KMS-11 (cell line): ENCODE measurements at regions not wholly inside any gene's neighbourhood (a gene's known extent, or its start where the extent isn't known, plus 50 kb on each side); places are given as distances from the start of the nearest gene placed in this dataset.

Experiments used
- H2AFZ ChIP-seq: fragments of 200-600 bp; sonication (generic); 2 replicates; pipeline ENCODE4 v1.6.1; 2016; ENCODE audit warnings: antibody characterized with exemption, mixed run types, low read depth
- H3K27ac ChIP-seq: fragments of 200-600 bp; sonication (generic); 2 replicates; pipeline ENCODE4 v1.6.1; 2016; ENCODE audit warnings: mild to moderate bottlenecking, mixed run types
- H3K27me3 ChIP-seq: fragments of 200-600 bp; sonication (generic); 2 replicates; pipeline ENCODE4 v1.6.1; 2017; ENCODE audit warnings: mild to moderate bottlenecking, low read depth, mixed run types, moderate library complexity; ENCODE audit not compliant: insufficient read depth
- H3K36me3 ChIP-seq: fragments of 200-600 bp; sonication (generic); 2 replicates; pipeline ENCODE4 v1.6.1; 2017; ENCODE audit warnings: mild to moderate bottlenecking, mixed run types; ENCODE audit not compliant: insufficient read depth
- H3K4me1 ChIP-seq: fragments of 200-600 bp; sonication (generic); 2 replicates; pipeline ENCODE4 v1.6.1; 2016; ENCODE audit warnings: mild to moderate bottlenecking, low read depth, mixed run types; ENCODE audit not compliant: poor library complexity, severe bottlenecking
- H3K4me2 ChIP-seq: fragments of 200-600 bp; sonication (generic); 2 replicates; pipeline ENCODE4 v1.7.0; 2016; ENCODE audit warnings: mild to moderate bottlenecking, mixed run types
- H3K4me3 ChIP-seq: fragments of 200-600 bp; sonication (generic); IDR thresholded peaks from 2 replicates; pipeline ENCODE4 v1.6.1; 2017; ENCODE audit warnings: low read depth, low read length, mixed read lengths; ENCODE audit not compliant: insufficient read depth
- H3K79me2 ChIP-seq: fragments of 200-600 bp; sonication (generic); 2 replicates; pipeline ENCODE4 v1.6.1; 2016; ENCODE audit warnings: low read depth, mixed run types; ENCODE audit not compliant: insufficient read depth
- H3K9ac ChIP-seq: fragments of 200-600 bp; sonication (generic); 2 replicates; pipeline ENCODE4 v1.6.1; 2016; ENCODE audit warnings: mild to moderate bottlenecking, mixed run types
- H4K20me1 ChIP-seq: fragments of 200-600 bp; sonication (generic); 2 replicates; pipeline ENCODE4 v1.6.1; 2016; ENCODE audit warnings: mild to moderate bottlenecking, mixed run types; ENCODE audit not compliant: insufficient read depth
- TF ChIP-seq, protein P1 (sequence below): fragments of 200-600 bp; sonication (generic); conservative IDR thresholded peaks from 2 replicates; pipeline ENCODE4 v1.6.1; 2017; ENCODE audit warnings: low read depth, mild to moderate bottlenecking, antibody characterized with exemption, low read length, moderate library complexity, mixed read lengths

DNA sequence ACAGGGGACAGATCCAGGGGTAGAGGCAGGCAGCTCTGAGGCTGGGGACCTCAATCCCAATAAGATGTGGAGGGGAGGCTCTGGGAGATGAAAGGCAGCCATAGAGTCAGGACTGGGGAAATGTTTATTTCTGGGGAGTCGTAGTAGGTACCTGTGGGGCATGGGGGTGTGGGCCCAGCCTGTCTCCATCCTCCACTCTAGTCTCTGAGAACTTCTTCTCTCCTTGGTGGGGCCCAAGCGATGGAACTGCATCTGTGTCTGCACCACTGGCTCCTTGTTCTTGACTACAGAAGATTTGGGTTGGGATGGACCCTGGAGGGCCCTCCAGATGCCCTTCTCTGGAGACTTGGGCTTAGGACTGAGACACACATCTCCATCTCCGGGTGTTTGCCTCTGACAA lies 953.9 kb upstream of the ZNF722 start:
- H3K79me2 ChIP-seq, result no peaks in the 10 kb centered on the region
- H3K4me1 ChIP-seq, result no peaks in the 10 kb centered on the region
- no peak overlapping the region for H3K27ac ChIP-seq
- no peak overlapping the region for H3K9ac ChIP-seq
- H4K20me1 ChIP-seq, result no peaks in the 10 kb centered on the region
- H2AFZ ChIP-seq, result no peak overlapping the region
- no peak overlapping the region for H3K4me3 ChIP-seq
- TF ChIP-seq, protein P1, sequence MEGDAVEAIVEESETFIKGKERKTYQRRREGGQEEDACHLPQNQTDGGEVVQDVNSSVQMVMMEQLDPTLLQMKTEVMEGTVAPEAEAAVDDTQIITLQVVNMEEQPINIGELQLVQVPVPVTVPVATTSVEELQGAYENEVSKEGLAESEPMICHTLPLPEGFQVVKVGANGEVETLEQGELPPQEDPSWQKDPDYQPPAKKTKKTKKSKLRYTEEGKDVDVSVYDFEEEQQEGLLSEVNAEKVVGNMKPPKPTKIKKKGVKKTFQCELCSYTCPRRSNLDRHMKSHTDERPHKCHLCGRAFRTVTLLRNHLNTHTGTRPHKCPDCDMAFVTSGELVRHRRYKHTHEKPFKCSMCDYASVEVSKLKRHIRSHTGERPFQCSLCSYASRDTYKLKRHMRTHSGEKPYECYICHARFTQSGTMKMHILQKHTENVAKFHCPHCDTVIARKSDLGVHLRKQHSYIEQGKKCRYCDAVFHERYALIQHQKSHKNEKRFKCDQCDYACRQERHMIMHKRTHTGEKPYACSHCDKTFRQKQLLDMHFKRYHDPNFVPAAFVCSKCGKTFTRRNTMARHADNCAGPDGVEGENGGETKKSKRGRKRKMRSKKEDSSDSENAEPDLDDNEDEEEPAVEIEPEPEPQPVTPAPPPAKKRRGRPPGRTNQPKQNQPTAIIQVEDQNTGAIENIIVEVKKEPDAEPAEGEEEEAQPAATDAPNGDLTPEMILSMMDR, result no peak
- no peaks in the 10 kb centered on the region for H3K27me3 ChIP-seq
- H3K4me2 ChIP-seq, result no peak overlapping the region
- H3K36me3 ChIP-seq, result no peaks in the 10 kb centered on the region

DNA sequence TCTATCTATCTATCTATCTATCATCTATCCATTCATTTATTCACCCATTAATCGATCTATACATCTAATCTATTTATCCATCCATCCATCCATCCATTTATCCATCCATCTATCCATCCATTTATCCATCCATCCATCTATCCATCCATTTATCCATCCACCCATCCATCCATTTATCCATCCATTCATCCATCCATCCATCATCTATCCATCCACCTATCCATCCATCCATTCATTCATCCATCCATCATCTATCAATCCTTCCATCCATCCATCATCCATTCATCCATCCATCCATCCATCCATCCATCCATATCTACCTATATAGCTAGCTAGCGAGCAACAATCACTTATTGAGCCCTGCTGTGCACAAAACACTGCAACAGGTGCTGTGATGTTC lies 953.1 kb upstream of the ZNF722 start:
- no peaks in the 10 kb centered on the region for H3K4me1 ChIP-seq
- no peaks in the 10 kb centered on the region for H4K20me1 ChIP-seq
- TF ChIP-seq, protein P1, result no peak
- no peaks in the 10 kb centered on the region for H3K79me2 ChIP-seq
- no peak overlapping the region for H3K9ac ChIP-seq
- H3K4me2 ChIP-seq, result no peak overlapping the region
- no peak overlapping the region for H3K27ac ChIP-seq
- no peaks in the 10 kb centered on the region for H3K27me3 ChIP-seq
- H2AFZ ChIP-seq, result no peak overlapping the region
- H3K36me3 ChIP-seq, result no peaks in the 10 kb centered on the region
- H3K4me3 ChIP-seq, result no peak overlapping the region

DNA sequence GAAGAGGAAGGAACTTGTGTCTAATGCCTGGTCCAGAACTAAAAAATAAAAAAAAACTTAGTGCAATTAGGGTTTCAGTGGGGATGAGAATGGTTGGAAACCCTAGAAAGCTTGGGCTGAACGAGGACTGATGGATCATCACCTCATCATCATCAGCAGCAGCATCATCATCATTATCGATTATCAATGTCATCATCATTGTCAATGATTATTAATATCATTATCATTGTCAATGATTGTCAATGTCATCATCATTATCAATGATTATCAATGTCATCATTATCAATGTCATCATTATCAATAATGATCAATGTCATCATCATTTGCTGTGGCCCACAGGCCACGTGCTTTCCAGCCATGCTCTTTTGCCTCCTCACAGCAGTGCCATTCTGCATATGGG lies 952.0 kb upstream of the ZNF722 start:
- Histone ChIP-seq H3K4me2 (no peak overlapping the region), H3K4me1 (no peaks in the 10 kb centered on the region), H3K27me3 (no peaks in the 10 kb centered on the region), H3K27ac (no peak overlapping the region), H2AFZ (no peak overlapping the region), H4K20me1 (no peaks in the 10 kb centered on the region), H3K4me3 (no peak overlapping the region), H3K36me3 (no peaks in the 10 kb centered on the region), H3K79me2 (no peaks in the 10 kb centered on the region), H3K9ac (no peak overlapping the region)
- TF ChIP-seq, protein P1, result no peak

DNA sequence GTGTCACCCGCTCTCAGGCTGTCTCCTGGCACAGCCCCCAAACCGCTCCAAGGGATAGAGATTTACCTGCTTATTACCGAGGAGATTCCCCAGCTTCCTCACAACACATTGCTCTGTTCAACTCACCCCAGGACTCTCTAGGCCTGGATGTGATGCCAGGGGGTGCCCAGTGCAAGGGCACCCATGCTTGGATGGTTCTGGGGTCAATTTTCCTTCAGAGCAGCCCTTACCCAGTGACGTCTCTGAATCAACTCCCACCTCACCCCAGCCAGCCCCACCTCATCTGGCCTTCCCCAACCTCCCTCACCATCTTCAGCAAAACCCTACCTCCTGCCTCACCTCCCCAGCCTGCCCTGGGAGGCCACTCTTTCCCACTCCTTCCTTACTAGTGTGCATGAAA lies 951.6 kb upstream of the ZNF722 start:
- no peaks in the 10 kb centered on the region for H3K36me3 ChIP-seq
- no peaks in the 10 kb centered on the region for H3K79me2 ChIP-seq
- no peaks in the 10 kb centered on the region for H3K4me1 ChIP-seq
- H3K27ac ChIP-seq, result no peak overlapping the region
- no peak overlapping the region for H3K9ac ChIP-seq
- H4K20me1 ChIP-seq, result no peaks in the 10 kb centered on the region
- no peak overlapping the region for H3K4me2 ChIP-seq
- H2AFZ ChIP-seq, result no peak overlapping the region
- no peaks in the 10 kb centered on the region for H3K27me3 ChIP-seq
- TF ChIP-seq, protein P1, result no peak
- H3K4me3 ChIP-seq, result no peak overlapping the region

DNA sequence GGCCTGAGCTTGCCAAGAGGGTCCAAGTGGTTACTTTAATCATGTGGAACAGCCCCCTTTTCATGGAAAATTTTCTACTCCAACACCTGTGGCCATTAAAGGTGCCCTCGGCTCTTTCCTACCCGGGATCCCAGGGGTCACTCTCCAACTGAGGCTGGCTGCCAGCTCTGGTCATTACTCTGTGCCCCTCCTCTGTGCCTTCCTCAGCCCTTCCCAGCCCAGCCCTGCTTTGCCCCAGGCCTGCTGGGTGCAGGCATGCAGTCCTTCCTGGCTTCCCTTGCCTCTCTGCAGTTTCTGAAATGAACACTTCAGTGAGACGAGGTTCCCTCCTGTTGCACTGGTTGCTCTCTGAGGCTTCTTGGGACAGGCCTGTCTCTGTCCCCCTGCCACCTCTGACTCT lies 951.1 kb upstream of the ZNF722 start:
- Histone ChIP-seq H3K4me3 (no peak overlapping the region), H3K27ac (no peak overlapping the region), H3K36me3 (no peaks in the 10 kb centered on the region), H3K4me2 (no peak overlapping the region), H2AFZ (no peak overlapping the region), H3K79me2 (no peaks in the 10 kb centered on the region), H4K20me1 (no peaks in the 10 kb centered on the region), H3K27me3 (no peaks in the 10 kb centered on the region), H3K4me1 (no peaks in the 10 kb centered on the region), H3K9ac (no peak overlapping the region)
- TF ChIP-seq, protein P1, result no peak
